GM12878 (cell line): ENCODE measurements at regions not wholly inside any gene's neighbourhood (a gene's known extent, or its start where the extent isn't known, plus 50 kb on each side); places are given as distances from the start of the nearest gene placed in this dataset.

Experiments used
- ATAC-seq: fragments of 200-7000 bp; cut with Tn5 transposase; 3 replicates; pipeline ENCODE4 v1.9.1; 2020; ENCODE audit warnings: mild to moderate bottlenecking, moderate library complexity
- BruUV-seq: library from RNA; stranded (reverse); fragments of 400-500 nt; replicated peaks from 2 replicates; lab custom pipeline; 2021; lab: Mats Ljungman, UMichigan
- CTCF ChIA-PET: fragments of 300-600 bp; sonication (Branson Sonifier 250); formaldehyde crosslinking; extraction: SDS; loops from one replicate; lab custom pipeline; 2021; ENCODE audit warnings: inconsistent platforms; lab: Yijun Ruan, JAX
- POLR2A ChIA-PET: fragments of 350-600 bp; formaldehyde crosslinking; extraction: SDS; loops from one replicate; lab custom pipeline; 2021; ENCODE audit warnings: inconsistent platforms; lab: Charles Lee
- RAD21 ChIA-PET: fragments of 300-600 bp; sonication (Branson Sonifier 250); formaldehyde crosslinking; loops from one replicate; lab custom pipeline; 2023; ENCODE audit warnings: antibody characterized with exemption; ENCODE audit not compliant: unreplicated experiment; lab: Charles Lee
- SMC1A ChIA-PET: fragments of 300-600 bp; sonication (Branson Sonifier 250); formaldehyde crosslinking; loops from one replicate; lab custom pipeline; 2023; ENCODE audit not compliant: unreplicated experiment, uncharacterized antibody; lab: Charles Lee
- DNase-seq: peaks from one replicate; pipeline ENCODE4 v3.0.0-alpha.2; 2011; ENCODE audit warnings: low read depth, low spot score
- FAIRE-seq: peaks from 3 replicates; lab custom pipeline; 2011; peaks lifted over from hg19 to GRCh38; lab: Jason Lieb, UNC
- H2AFZ ChIP-seq: 2 replicates; pipeline ENCODE4 v1.6.0; 2011; ENCODE audit warnings: low read depth, low read length, control low read depth; ENCODE audit not compliant: control insufficient read depth
- H3K27ac ChIP-seq: 2 replicates; pipeline ENCODE4 v1.5.1; 2011; ENCODE audit warnings: control low read depth; ENCODE audit not compliant: control insufficient read depth, insufficient read depth
- H3K27me3 ChIP-seq, 2 experiments: replicated peaks in 1 of 2; 2 replicates each; pipeline versions ENCODE4 v1.6.0 to v1.6.1; 2011; ENCODE audit warnings: low read length in 1 of 2; ENCODE audit not compliant: control insufficient read depth in 2 of 2, insufficient read depth in 2 of 2
- H3K36me3 ChIP-seq, 2 experiments: 2 replicates each; pipeline ENCODE4 v1.5.1; 2011; ENCODE audit warnings: low read length in 1 of 2; ENCODE audit not compliant: control insufficient read depth in 2 of 2, insufficient read depth in 2 of 2
- H3K4me1 ChIP-seq: 2 replicates; pipeline ENCODE4 v1.6.1; 2011; ENCODE audit warnings: mild to moderate bottlenecking, low read length, moderate library complexity, mixed read lengths; ENCODE audit not compliant: control insufficient read depth, insufficient read depth
- H3K4me2 ChIP-seq: 2 replicates; pipeline ENCODE4 v1.6.0; 2011; ENCODE audit warnings: control low read depth; ENCODE audit not compliant: control insufficient read depth, insufficient read depth
- H3K4me3 ChIP-seq: fragments of 200-600 bp; sonication (generic); 2 replicates; pipeline ENCODE4 v1.5.1; 2016
- H3K79me2 ChIP-seq: 2 replicates; pipeline ENCODE4 v1.6.0; 2011; ENCODE audit warnings: low read length; ENCODE audit not compliant: control insufficient read depth, insufficient read depth
- H3K9ac ChIP-seq: 2 replicates; pipeline ENCODE4 v1.8.0; 2011; ENCODE audit warnings: low read length, control low read depth, mixed read lengths; ENCODE audit not compliant: control insufficient read depth, insufficient read depth
- H3K9me3 ChIP-seq: replicated peaks from 3 replicates; pipeline ENCODE4 v1.5.1; 2011; ENCODE audit warnings: mild to moderate bottlenecking, low read length; ENCODE audit not compliant: control insufficient read depth, insufficient read depth
- H4K20me1 ChIP-seq: 2 replicates; pipeline ENCODE4 v1.6.0; 2011; ENCODE audit not compliant: control insufficient read depth, insufficient read depth
- BMI1 ChIP-seq: fragments of 450-650 bp; IDR thresholded peaks from 2 replicates; pipeline ENCODE4 v1.6.1; 2016; ENCODE audit warnings: mild to moderate bottlenecking, moderate library complexity, borderline replicate concordance
- FOXM1 ChIP-seq: IDR thresholded peaks from 2 replicates; pipeline ENCODE4 v1.6.1; 2012; ENCODE audit warnings: low read depth, mild to moderate bottlenecking, inconsistent platforms, low read length, moderate library complexity
- HDAC2 ChIP-seq: fragments of 200-600 bp; sonication (generic); IDR thresholded peaks from 2 replicates; pipeline ENCODE4 v1.6.1; 2017
- MEF2B ChIP-seq: fragments of 450-650 bp; IDR thresholded peaks from 2 replicates; pipeline ENCODE4 v1.6.1; 2018; ENCODE audit warnings: mild to moderate bottlenecking, moderate library complexity; ENCODE audit not compliant: partially characterized antibody, poor library complexity, severe bottlenecking
- RCOR1 ChIP-seq: conservative IDR thresholded peaks from 2 replicates; pipeline ENCODE4 v1.6.1; 2012; ENCODE audit warnings: low read depth, low read length, improper control_type of control experiment
- WGBS: methylation state at CpG from one replicate; pipeline ENCODE4 v1.1.6; 2016; ENCODE audit warnings: low lambda C conversion rate; ENCODE audit not compliant: insufficient replicate concordance, insufficient coverage; ENCODE audit errors: missing lambda C conversion rate; 5-methylcytosine and 5-hydroxymethylcytosine counted together
- in situ Hi-C: fragments of 300-500 bp; cut with MboI; formaldehyde crosslinking; loops from 9 replicates; pipeline ENCODE4 v1.14.3; 2018; ENCODE audit warnings: mixed read lengths
- intact Hi-C: fragments of 100-400 bp; cut with micrococcal nuclease; formaldehyde crosslinking; loops from one replicate; pipeline ENCODE4 v1.14.2; 2022; ENCODE audit not compliant: unreplicated experiment
- TF ChIP-seq, protein P1 (sequence below): fragments of 450-650 bp; IDR thresholded peaks from 2 replicates; pipeline ENCODE4 v1.6.1; 2017; ENCODE audit warnings: antibody characterized with exemption, mild to moderate bottlenecking, moderate library complexity
- TF ChIP-seq, protein P2 (sequence below): fragments of 450-650 bp; IDR thresholded peaks from 2 replicates; pipeline ENCODE4 v1.6.1; 2017; ENCODE audit warnings: borderline replicate concordance
- TF ChIP-seq, protein P3 (sequence below): IDR thresholded peaks from 2 replicates; pipeline ENCODE4 v1.6.1; 2011; ENCODE audit warnings: borderline replicate concordance, low read depth, mild to moderate bottlenecking, moderate library complexity, low read length; ENCODE audit not compliant: insufficient read depth, poor library complexity, severe bottlenecking

DNA sequence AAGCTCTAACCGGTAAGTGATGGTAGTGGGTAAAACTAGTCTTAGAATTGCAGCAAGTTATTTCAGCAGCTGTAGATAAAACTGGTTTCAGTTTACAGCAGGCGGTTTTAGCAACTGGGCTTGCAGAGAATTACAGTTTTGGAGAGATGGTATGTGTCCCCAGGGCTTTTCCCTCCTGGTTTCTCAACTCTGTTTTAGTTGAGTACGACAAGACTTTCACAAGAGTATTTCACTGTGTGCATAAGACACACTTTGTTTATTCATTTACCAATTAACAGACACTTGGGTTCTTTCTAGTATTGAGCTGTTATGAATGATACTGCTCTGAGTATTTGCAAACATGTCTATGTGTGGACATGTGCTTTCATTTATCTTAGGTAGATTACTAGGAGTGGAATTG lies 65.6 kb upstream of the RFX8 start (continued):
- TF ChIP-seq, protein P1, sequence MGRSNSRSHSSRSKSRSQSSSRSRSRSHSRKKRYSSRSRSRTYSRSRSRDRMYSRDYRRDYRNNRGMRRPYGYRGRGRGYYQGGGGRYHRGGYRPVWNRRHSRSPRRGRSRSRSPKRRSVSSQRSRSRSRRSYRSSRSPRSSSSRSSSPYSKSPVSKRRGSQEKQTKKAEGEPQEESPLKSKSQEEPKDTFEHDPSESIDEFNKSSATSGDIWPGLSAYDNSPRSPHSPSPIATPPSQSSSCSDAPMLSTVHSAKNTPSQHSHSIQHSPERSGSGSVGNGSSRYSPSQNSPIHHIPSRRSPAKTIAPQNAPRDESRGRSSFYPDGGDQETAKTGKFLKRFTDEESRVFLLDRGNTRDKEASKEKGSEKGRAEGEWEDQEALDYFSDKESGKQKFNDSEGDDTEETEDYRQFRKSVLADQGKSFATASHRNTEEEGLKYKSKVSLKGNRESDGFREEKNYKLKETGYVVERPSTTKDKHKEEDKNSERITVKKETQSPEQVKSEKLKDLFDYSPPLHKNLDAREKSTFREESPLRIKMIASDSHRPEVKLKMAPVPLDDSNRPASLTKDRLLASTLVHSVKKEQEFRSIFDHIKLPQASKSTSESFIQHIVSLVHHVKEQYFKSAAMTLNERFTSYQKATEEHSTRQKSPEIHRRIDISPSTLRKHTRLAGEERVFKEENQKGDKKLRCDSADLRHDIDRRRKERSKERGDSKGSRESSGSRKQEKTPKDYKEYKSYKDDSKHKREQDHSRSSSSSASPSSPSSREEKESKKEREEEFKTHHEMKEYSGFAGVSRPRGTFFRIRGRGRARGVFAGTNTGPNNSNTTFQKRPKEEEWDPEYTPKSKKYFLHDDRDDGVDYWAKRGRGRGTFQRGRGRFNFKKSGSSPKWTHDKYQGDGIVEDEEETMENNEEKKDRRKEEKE = no peak
- TF ChIP-seq HDAC2 = no peak
- TF ChIP-seq BMI1 = no peak
- TF ChIP-seq RCOR1 = no peak

DNA sequence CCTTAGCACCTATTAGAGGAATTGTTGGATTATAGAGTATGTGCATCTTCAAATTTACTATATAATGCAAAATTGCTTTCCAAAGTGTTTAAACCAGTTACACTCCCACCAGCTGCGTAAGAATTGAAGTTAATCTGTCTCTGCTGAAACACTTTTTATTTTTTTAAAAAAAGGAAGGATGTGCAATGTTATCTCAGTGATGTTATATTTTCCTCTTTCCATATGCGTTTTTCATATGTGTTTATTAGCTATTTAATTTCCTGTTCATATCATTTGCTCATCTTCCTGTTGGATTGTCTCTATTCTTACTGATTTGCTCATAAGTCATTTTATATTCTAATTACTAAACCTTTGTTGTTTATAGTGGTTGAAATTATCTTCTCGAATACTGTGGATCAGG lies 63.2 kb upstream of the RFX8 start:
- no peak overlapping the region for H3K4me3 ChIP-seq
- H3K9ac ChIP-seq = no peak overlapping the region
- no peaks in the 10 kb centered on the region for H3K79me2 ChIP-seq
- ChIA-PET POLR2A (interaction anchor here (0.6 kb wide), 1 partner anchor 228 kb away, joined by 3 read pairs; no protein-coding TSS in a partner anchor), SMC1A (interaction anchor here (1.6 kb wide), 1 partner anchor 10 kb away, joined by 3 read pairs; no protein-coding TSS in a partner anchor), RAD21 (no interaction called here), CTCF (interaction anchor here (1.0 kb wide), 1 partner anchor 17 kb away, joined by 4 read pairs; no protein-coding TSS in a partner anchor)
- 43% methylated on average over 3 of the region's 3 CpGs for WGBS
- H4K20me1 ChIP-seq = no peaks in the 10 kb centered on the region
- H3K4me1 ChIP-seq = no peaks in the 10 kb centered on the region
- ATAC-seq = no peak
- BruUV-seq = no TSS peak
- intact Hi-C loops (no loop called here), in situ Hi-C loops (no loop called here)
- FAIRE-seq = no peak
- H3K27me3 ChIP-seq = no peaks in the 10 kb centered on the region
- no peak overlapping the region for H3K27ac ChIP-seq
- no peaks in the 10 kb centered on the region for H3K36me3 ChIP-seq
- DNase-seq = no peak
- no peaks in the 10 kb centered on the region for H3K9me3 ChIP-seq
- H2AFZ ChIP-seq = no peak overlapping the region
- no peak overlapping the region for H3K4me2 ChIP-seq
- TF ChIP-seq FOXM1 (no peak), MEF2B (no peak)
- TF ChIP-seq, protein P2, sequence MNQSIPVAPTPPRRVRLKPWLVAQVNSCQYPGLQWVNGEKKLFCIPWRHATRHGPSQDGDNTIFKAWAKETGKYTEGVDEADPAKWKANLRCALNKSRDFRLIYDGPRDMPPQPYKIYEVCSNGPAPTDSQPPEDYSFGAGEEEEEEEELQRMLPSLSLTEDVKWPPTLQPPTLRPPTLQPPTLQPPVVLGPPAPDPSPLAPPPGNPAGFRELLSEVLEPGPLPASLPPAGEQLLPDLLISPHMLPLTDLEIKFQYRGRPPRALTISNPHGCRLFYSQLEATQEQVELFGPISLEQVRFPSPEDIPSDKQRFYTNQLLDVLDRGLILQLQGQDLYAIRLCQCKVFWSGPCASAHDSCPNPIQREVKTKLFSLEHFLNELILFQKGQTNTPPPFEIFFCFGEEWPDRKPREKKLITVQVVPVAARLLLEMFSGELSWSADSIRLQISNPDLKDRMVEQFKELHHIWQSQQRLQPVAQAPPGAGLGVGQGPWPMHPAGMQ = no peak
- TF ChIP-seq, protein P3, sequence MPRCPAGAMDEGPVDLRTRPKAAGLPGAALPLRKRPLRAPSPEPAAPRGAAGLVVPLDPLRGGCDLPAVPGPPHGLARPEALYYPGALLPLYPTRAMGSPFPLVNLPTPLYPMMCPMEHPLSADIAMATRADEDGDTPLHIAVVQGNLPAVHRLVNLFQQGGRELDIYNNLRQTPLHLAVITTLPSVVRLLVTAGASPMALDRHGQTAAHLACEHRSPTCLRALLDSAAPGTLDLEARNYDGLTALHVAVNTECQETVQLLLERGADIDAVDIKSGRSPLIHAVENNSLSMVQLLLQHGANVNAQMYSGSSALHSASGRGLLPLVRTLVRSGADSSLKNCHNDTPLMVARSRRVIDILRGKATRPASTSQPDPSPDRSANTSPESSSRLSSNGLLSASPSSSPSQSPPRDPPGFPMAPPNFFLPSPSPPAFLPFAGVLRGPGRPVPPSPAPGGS = no peak
